Right atrium auricular region (tissue), 2 donors: ENCODE measurements at regions not wholly inside any gene's neighbourhood (a gene's known extent, or its start where the extent isn't known, plus 50 kb on each side); places are given as distances from the start of the nearest gene placed in this dataset.

Experiments
- DNase-seq: peaks from one replicate; pipeline ENCODE4 v3.0.0-alpha.2; 2019; ENCODE audit warnings: low spot score
- H3K27ac ChIP-seq, 2 donors: fragments of 200-600 bp; sonication (generic); 1 replicate in 1 of 2; 2 replicates in 1 of 2; pipeline ENCODE4 v1.5.1; 2016 to 2019
- H3K27me3 ChIP-seq, 2 donors: fragments of 200-600 bp; sonication (generic); one replicate each; pipeline versions ENCODE4 v1.5.1 to v1.6.0; 2017 to 2019
- H3K36me3 ChIP-seq: fragments of 200-600 bp; sonication (generic); one replicate; pipeline ENCODE4 v1.5.1; 2016
- H3K4me1 ChIP-seq, 2 donors: fragments of 200-600 bp; sonication (generic); one replicate each; pipeline versions ENCODE4 v1.5.1 to v1.6.0; 2017 to 2019
- H3K4me3 ChIP-seq, 2 donors: fragments of 200-600 bp; sonication (generic); 1 replicate in 1 of 2; 2 replicates in 1 of 2; pipeline ENCODE4 v1.5.1; 2017 to 2019; ENCODE audit warnings: mild to moderate bottlenecking in 1 of 2, moderate library complexity in 1 of 2
- H3K9me3 ChIP-seq, 2 donors: fragments of 200-600 bp; sonication (generic); one replicate each; pipeline ENCODE4 v1.5.1; 2019
- CTCF ChIP-seq, 2 donors: fragments of 200-600 bp; sonication (generic); IDR thresholded peaks; one replicate each; pipeline ENCODE4 v1.5.1; 2019; ENCODE audit warnings: antibody characterized with exemption in 2 of 2

GRCh38 chr5:176738637-176739250, 71.6 kb upstream of the UNC5A start:
- Histone ChIP-seq H3K9me3 (no peaks in the 10 kb centered on the region), H3K27me3 (peaks cover 8 to 11% of the 10 kb centered on the region in 2 donors), H3K4me3 (no peak overlapping the region), H3K27ac (no peak overlapping the region), H3K4me1 (peaks cover 0 to 8% of the 10 kb centered on the region in 2 donors), H3K36me3 (no peaks in the 10 kb centered on the region)
- TF ChIP-seq CTCF (IDR thresholded peaks at IDR 0.05): no peak
- no peak for DNase-seq

- H3K36me3 ChIP-seq: no peaks in the 10 kb centered on the region
- no peak for DNase-seq
- H3K4me1 ChIP-seq: peaks cover 0 to 15% of the 10 kb centered on the region in 2 donors
- H3K4me3 ChIP-seq: no peak overlapping the region
- TF ChIP-seq CTCF (IDR thresholded peaks at IDR 0.05): no peak
- H3K27me3 ChIP-seq: peaks cover 10 to 17% of the 10 kb centered on the region in 2 donors
- H3K9me3 ChIP-seq: no peaks in the 10 kb centered on the region
- no peak overlapping the region for H3K27ac ChIP-seq
Measured at GRCh38 chr5:176739461-176740051, 70.8 kb upstream of the UNC5A start.

GRCh38 chr5:176740131-176740701, 70.1 kb upstream of the UNC5A start:
- Histone ChIP-seq H3K27me3 (peaks cover 12 to 20% of the 10 kb centered on the region in 2 donors), H3K4me3 (no peak overlapping the region), H3K36me3 (no peaks in the 10 kb centered on the region), H3K4me1 (peaks cover 0 to 15% of the 10 kb centered on the region in 2 donors), H3K9me3 (no peaks in the 10 kb centered on the region), H3K27ac (no peak overlapping the region)
- no peak for TF ChIP-seq CTCF (IDR thresholded peaks at IDR 0.05)
- DNase-seq: no peak

GRCh38 chr5:176740702-176741496, 69.5 kb upstream of the UNC5A start:
- no peaks in the 10 kb centered on the region for H3K36me3 ChIP-seq
- peaks cover 12 to 21% of the 10 kb centered on the region in 2 donors for H3K27me3 ChIP-seq
- H3K4me1 ChIP-seq: peaks cover 0 to 15% of the 10 kb centered on the region in 2 donors
- peak; percentile 43 for DNase-seq
- no peak overlapping the region for H3K27ac ChIP-seq
- TF ChIP-seq CTCF (IDR thresholded peaks at IDR 0.05): no peak
- H3K9me3 ChIP-seq: no peaks in the 10 kb centered on the region
- H3K4me3 ChIP-seq: no peak overlapping the region

GRCh38 chr5:176741561-176742211, 68.7 kb upstream of the UNC5A start:
- H3K27ac ChIP-seq: no peak overlapping the region
- peaks cover 0 to 15% of the 10 kb centered on the region in 2 donors for H3K4me1 ChIP-seq
- no peaks in the 10 kb centered on the region for H3K36me3 ChIP-seq
- peak; percentile 52 for DNase-seq
- no peak overlapping the region for H3K4me3 ChIP-seq
- TF ChIP-seq CTCF (IDR thresholded peaks at IDR 0.05): no peak
- H3K9me3 ChIP-seq: no peaks in the 10 kb centered on the region
- H3K27me3 ChIP-seq: peaks cover 12 to 27% of the 10 kb centered on the region in 2 donors
